ENCODE measurements at regions not wholly inside any gene's neighbourhood (a gene's known extent, or its start where the extent isn't known, plus 50 kb on each side); places are given as distances from the start of the nearest gene placed in this dataset.

- Mint-ChIP-seq H3K9me3 (no peaks in the 10 kb centered on the region), H3K4me1 (peaks cover 48% of the 10 kb centered on the region), H3K36me3 (no peaks in the 10 kb centered on the region), H3K4me3 (no peak overlapping the region), H3K27ac (peak overlapping the region; percentile 61), H3K27me3 (ENCODE audit: low read depth) (no peaks in the 10 kb centered on the region)
- TF ChIP-seq, protein P1, sequence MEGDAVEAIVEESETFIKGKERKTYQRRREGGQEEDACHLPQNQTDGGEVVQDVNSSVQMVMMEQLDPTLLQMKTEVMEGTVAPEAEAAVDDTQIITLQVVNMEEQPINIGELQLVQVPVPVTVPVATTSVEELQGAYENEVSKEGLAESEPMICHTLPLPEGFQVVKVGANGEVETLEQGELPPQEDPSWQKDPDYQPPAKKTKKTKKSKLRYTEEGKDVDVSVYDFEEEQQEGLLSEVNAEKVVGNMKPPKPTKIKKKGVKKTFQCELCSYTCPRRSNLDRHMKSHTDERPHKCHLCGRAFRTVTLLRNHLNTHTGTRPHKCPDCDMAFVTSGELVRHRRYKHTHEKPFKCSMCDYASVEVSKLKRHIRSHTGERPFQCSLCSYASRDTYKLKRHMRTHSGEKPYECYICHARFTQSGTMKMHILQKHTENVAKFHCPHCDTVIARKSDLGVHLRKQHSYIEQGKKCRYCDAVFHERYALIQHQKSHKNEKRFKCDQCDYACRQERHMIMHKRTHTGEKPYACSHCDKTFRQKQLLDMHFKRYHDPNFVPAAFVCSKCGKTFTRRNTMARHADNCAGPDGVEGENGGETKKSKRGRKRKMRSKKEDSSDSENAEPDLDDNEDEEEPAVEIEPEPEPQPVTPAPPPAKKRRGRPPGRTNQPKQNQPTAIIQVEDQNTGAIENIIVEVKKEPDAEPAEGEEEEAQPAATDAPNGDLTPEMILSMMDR (IDR thresholded peaks at IDR 0.05; ENCODE audit: unreplicated experiment): no peak
- no peak for DNase-seq (ENCODE audit: low spot score in 2 of 2, unreplicated experiment in 2 of 2)
Observed at GRCh38 chr5:124634228-124634739, 112.2 kb downstream of the ZNF608 start.

DNA sequence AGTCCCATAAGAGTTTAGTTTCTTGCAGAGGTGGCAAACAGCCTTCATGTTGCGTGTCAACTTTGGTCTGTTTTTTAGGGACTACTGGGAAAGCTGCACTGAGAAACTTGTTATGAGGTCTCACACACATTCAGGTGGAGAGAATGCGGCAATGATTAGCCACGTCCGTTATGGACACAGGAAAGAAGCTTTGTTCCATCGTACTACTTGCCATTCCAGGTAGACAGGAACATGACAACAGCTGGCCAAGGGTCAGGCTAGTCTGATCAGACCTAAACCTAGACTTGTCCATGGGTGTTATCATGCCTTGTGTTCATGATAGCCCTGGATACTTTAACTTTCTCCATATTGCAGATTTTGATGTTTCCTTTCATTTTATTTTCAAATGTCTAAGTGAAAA lies 113.2 kb downstream of the ZNF608 start:
- peaks cover 51% of the 10 kb centered on the region for H3K4me1 Mint-ChIP-seq
- no peaks in the 10 kb centered on the region for H3K36me3 Mint-ChIP-seq
- no peak overlapping the region for H3K27ac Mint-ChIP-seq

DNA sequence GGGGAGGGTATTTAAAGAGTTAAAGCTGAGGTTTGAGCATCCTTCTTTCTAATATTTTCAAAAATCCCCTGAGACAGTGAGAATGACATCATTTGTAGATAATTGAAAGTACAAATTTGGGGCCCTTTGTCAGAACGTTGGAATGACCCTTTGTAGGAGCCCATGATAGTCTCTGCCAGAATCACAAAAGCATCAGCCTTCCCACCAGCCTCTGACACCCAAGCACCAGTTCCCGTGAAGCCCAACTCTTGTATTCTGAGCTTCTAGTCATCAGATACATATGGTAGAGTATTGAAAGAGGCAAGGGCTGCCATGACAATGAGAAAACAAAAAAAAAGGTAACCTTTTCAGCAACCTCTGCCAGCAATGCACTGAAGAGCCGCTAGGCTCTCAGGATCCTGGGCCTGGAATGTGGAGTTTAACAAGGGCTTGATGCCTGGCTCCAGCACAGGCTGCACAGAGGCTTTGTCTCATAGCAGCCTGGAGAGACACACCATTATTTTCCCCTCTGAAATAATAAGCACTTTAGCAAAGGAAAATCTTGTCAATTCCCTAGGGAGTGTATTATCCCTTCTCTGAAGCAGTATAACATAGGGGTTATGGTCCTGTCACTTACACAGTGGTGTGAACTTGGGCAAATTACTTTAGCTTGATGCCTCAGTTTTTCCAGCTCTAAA lies 114.4 kb downstream of the ZNF608 start:
- Mint-ChIP-seq H3K27ac (no peak overlapping the region), H3K27me3 (ENCODE audit: low read depth) (no peaks in the 10 kb centered on the region), H3K4me3 (no peak overlapping the region), H3K36me3 (no peaks in the 10 kb centered on the region), H3K4me1 (peaks cover 57% of the 10 kb centered on the region), H3K9me3 (no peaks in the 10 kb centered on the region)
- no peak for DNase-seq (ENCODE audit: low spot score in 2 of 2, unreplicated experiment in 2 of 2)
- TF ChIP-seq, protein P1 (IDR thresholded peaks at IDR 0.05; ENCODE audit: unreplicated experiment): no peak

More for the DNA sequence above, 113.2 kb downstream of the ZNF608 start:
- Mint-ChIP-seq H3K9me3 (no peaks in the 10 kb centered on the region), H3K27me3 (ENCODE audit: low read depth) (no peaks in the 10 kb centered on the region), H3K4me3 (no peak overlapping the region)
- TF ChIP-seq, protein P1 (IDR thresholded peaks at IDR 0.05; ENCODE audit: unreplicated experiment): no peak
- DNase-seq (ENCODE audit: low spot score in 2 of 2, unreplicated experiment in 2 of 2): no peak

DNA sequence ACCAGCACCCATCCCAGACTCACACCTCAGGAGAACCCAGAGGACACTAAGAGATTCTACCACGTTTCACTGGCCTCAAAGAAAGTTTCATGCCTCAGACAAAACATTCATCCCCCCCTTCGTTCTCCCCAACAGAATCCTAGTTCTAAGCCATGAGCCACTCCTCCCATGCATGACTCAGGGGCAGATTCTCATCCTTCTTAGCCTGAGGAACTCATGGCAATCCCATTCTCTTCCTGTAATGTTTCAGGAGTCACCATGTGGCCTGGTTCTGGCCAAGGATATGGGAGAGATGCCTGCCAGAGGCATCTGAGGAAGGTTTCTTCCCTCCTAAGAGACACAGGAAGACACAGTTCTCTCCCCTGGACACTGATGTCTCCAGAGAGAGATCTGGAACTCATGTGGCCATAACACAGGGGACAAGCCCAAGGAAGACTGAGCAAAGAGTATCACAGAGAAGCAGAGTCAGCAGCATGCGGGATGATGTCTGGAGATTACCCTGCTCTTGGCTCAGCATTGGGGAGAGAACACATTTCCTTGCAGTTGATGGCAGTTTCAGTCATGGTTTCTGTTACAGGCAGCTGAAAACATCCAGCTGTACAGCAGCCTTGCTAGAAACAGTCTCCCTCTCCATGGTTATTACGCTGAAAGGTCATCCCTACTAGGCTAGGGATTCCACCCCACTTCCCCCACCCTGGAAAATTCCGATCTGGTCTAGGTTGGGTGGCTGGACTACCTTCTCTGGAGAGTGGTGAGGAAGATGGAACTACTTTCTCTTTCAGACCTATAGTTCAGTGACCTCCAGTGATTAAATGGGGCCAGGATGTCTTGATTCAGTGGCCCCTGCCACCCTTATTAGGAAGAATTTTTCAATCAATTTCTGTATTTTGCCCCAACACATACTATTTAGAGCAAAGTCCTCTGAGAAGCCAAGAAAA lies 115.4 kb downstream of the ZNF608 start:
- Mint-ChIP-seq H3K4me1 (peaks cover 54% of the 10 kb centered on the region), H3K36me3 (no peaks in the 10 kb centered on the region), H3K4me3 (no peak overlapping the region), H3K27ac (no peak overlapping the region), H3K9me3 (peaks cover 3% of the 10 kb centered on the region), H3K27me3 (ENCODE audit: low read depth) (no peaks in the 10 kb centered on the region)
- TF ChIP-seq, protein P1 (IDR thresholded peaks at IDR 0.05; ENCODE audit: unreplicated experiment): no peak
- DNase-seq (ENCODE audit: low spot score in 2 of 2, unreplicated experiment in 2 of 2): no peak

DNA sequence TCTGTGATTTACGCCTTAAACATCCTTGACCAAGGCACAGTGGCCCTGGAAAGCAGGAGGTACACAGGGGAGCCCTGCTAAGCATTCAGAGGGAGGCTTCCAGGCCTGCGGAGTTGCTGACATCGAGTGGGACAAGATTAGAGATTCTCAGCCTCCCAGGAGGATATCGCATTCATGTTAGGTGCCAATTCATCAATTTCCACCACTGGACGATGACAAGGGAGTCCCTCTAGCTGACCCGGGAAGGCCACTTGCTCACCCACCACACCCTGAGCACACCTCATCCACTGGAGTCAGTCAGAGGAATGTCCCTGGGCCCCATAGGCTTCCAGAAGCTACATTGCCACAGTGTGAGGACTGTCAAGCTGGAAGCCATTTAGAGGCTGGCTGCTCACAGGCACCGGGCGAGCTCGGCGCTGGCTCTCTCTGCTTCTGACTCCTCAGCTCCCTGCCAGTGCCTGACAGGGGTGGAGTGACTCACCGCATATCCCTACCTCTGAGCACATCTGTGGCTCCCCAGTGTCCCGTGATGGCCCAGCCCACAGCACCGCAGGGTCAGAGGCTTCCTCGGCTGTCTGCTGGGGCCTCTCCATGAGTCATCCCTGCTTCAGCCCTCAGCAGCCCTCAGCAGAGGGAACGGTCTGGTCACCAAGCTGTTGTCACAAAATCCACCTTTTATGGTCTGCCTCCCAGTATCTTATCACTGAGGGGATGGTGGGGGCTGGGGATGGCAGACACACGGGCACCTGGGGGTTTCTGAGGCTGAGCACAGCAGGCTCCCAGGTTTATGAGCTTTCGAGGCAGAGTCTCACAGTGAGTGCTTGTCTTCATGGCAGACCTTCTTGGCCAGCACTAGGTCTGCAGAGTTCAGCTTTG lies 117.5 kb downstream of the ZNF608 start:
- no peak overlapping the region for H3K27ac Mint-ChIP-seq
- no peak overlapping the region for H3K4me3 Mint-ChIP-seq
- H3K4me1 Mint-ChIP-seq: peaks cover 35% of the 10 kb centered on the region
- TF ChIP-seq, protein P1 (IDR thresholded peaks at IDR 0.05; ENCODE audit: unreplicated experiment): no peak
- no peak for DNase-seq (ENCODE audit: low spot score in 2 of 2, unreplicated experiment in 2 of 2)
- H3K9me3 Mint-ChIP-seq: peaks cover 3% of the 10 kb centered on the region
- no peaks in the 10 kb centered on the region for H3K36me3 Mint-ChIP-seq
- no peaks in the 10 kb centered on the region for H3K27me3 Mint-ChIP-seq (ENCODE audit: low read depth)
